ENCODE measurements at regions not wholly inside any gene's neighbourhood (a gene's known extent, or its start where the extent isn't known, plus 50 kb on each side); places are given as distances from the start of the nearest gene placed in this dataset.

DNA sequence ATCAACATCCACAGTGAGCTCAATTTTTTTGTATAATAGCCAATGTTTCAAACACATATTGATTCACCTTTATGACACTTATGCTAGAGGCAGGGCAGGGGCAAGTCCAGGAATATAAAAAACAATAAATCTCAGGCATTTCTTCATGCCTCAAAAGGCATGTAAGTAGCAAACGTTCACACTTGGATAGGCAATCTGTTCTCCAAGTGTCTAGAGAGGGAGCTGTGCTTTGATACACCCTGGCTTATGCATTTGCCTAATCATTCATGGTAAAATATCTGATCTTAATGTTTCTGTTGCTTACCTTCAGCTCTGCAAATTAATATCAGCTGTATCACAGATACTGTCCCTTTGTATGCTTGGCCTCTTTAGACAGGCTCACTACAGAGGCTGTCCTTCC, 464.5 kb upstream of the SETBP1 start:
- no peak for TF ChIP-seq POLR2A (IDR thresholded peaks at IDR 0.05)
- TF ChIP-seq, protein P1, sequence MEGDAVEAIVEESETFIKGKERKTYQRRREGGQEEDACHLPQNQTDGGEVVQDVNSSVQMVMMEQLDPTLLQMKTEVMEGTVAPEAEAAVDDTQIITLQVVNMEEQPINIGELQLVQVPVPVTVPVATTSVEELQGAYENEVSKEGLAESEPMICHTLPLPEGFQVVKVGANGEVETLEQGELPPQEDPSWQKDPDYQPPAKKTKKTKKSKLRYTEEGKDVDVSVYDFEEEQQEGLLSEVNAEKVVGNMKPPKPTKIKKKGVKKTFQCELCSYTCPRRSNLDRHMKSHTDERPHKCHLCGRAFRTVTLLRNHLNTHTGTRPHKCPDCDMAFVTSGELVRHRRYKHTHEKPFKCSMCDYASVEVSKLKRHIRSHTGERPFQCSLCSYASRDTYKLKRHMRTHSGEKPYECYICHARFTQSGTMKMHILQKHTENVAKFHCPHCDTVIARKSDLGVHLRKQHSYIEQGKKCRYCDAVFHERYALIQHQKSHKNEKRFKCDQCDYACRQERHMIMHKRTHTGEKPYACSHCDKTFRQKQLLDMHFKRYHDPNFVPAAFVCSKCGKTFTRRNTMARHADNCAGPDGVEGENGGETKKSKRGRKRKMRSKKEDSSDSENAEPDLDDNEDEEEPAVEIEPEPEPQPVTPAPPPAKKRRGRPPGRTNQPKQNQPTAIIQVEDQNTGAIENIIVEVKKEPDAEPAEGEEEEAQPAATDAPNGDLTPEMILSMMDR (IDR thresholded peaks at IDR 0.05), result no peak
